Prostate gland (tissue), 2 donors: ENCODE measurements at regions not wholly inside any gene's neighbourhood (a gene's known extent, or its start where the extent isn't known, plus 50 kb on each side); places are given as distances from the start of the nearest gene placed in this dataset.

ENCODE experiments used
- DNase-seq: peaks from one replicate; pipeline ENCODE4 v3.0.0-alpha.2; 2019; ENCODE audit warnings: low spot score
- H3K27ac ChIP-seq, 2 donors: fragments of 200-600 bp; sonication (generic); 2 replicates each; pipeline ENCODE4 v1.5.1; 2017 to 2019
- H3K27me3 ChIP-seq: fragments of 200-600 bp; sonication (generic); replicated peaks from 2 replicates; pipeline ENCODE4 v1.5.1; 2019; ENCODE audit not compliant: insufficient read depth
- H3K36me3 ChIP-seq, 2 donors: fragments of 200-600 bp; sonication (generic); 1 replicate in 1 of 2; 2 replicates in 1 of 2; pipeline versions ENCODE4 v1.5.1 to v1.8.1; 2017 to 2019
- H3K4me1 ChIP-seq: fragments of 200-600 bp; sonication (generic); replicated peaks from 2 replicates; pipeline ENCODE4 v1.5.1; 2019
- H3K4me3 ChIP-seq, 2 donors: fragments of 200-600 bp; sonication (generic); 2 replicates each; pipeline ENCODE4 v1.5.1; 2017 to 2019
- H3K9me3 ChIP-seq: fragments of 200-600 bp; sonication (generic); 2 replicates; pipeline ENCODE4 v1.5.1; 2017
- CTCF ChIP-seq, 4 experiments: fragments of 200-600 bp in 2 of 4; fragments of 450-650 bp in 2 of 4; sonication (generic) in 2 of 4; IDR thresholded peaks; 1 replicate in 3 of 4; 2 replicates in 1 of 4; pipeline ENCODE4 v1.5.1; 2016 to 2019; ENCODE audit warnings: antibody characterized with exemption in 4 of 4, mild to moderate bottlenecking in 2 of 4, moderate library complexity in 2 of 4
- POLR2A ChIP-seq: fragments of 450-650 bp; IDR thresholded peaks from one replicate; pipeline ENCODE4 v1.6.1; 2016; ENCODE audit warnings: antibody characterized with exemption, mild to moderate bottlenecking
- POLR2AphosphoS5 ChIP-seq: sonication (generic); formaldehyde crosslinking; IDR thresholded peaks from one replicate; pipeline ENCODE4 v1.6.1; 2017; ENCODE audit warnings: antibody characterized with exemption
- WGBS: methylation state at CpG from one replicate; pipeline ENCODE4 v1.1.5; 2018; 5-methylcytosine and 5-hydroxymethylcytosine counted together
- intact Hi-C: fragments of 100-400 bp; cut with DNase I; formaldehyde crosslinking; loops from one replicate; pipeline ENCODE4 v1.14.2; 2022

DNA sequence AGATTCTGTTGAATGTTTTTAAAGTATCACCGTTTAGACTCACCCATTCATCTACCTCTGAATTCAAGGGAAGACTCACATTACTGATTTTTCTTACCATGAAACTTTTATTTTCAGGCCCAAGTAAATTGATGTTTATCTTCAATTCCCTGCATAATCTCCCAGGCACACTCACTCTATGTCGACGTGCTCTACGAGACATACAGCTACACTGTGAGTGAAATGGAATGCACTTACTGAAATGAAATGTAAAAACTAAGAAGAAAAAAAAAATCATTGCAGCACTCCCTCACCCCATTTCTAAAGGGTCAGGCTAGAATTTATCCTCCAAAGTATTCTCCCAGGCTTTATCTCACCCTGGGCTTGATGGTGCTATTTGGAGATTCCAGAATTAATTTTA, 987.9 kb downstream of the CCSER2 start:
- intact Hi-C loops: no loop called here
- H3K4me3 ChIP-seq: no peak overlapping the region
- WGBS: 76% methylated on average over 4 of the region's 4 CpGs
- no peaks in the 10 kb centered on the region for H3K9me3 ChIP-seq
- H3K4me1 ChIP-seq: no peaks in the 10 kb centered on the region
- TF ChIP-seq POLR2AphosphoS5 (no peak), CTCF (IDR thresholded peaks at IDR 0.05) (no peak), POLR2A (no peak)
- no peak overlapping the region for H3K27ac ChIP-seq
- H3K36me3 ChIP-seq: no peaks in the 10 kb centered on the region
- DNase-seq: no peak
- H3K27me3 ChIP-seq: no peaks in the 10 kb centered on the region

DNA sequence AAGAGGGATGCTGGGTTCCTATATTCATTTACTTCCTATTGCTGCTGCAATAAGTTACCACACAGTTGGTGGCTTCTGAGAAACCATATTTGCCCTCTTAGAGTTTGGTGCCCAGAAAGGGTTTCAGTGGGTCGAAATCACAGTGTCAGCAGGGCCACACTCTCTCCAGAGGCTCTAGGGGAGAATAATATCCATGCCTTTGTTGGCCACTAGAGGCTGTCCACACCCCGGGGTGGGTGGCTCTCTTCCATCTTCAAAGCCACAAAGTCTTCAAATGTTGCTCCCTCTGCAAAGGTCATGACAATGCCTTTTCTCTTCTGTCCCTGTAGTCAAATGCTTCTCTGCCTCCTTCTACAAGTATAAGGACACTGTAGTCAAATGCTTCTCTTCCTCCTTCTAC, 989.4 kb downstream of the CCSER2 start:
- WGBS: 100% methylated on average over 2 of the region's 2 CpGs
- DNase-seq: no peak
- Histone ChIP-seq H3K36me3 (no peaks in the 10 kb centered on the region), H3K9me3 (no peaks in the 10 kb centered on the region), H3K27me3 (no peaks in the 10 kb centered on the region), H3K4me3 (no peak overlapping the region), H3K27ac (no peak overlapping the region), H3K4me1 (no peaks in the 10 kb centered on the region)
- intact Hi-C loops: no loop called here
- no peak for TF ChIP-seq CTCF (IDR thresholded peaks at IDR 0.05)
- TF ChIP-seq POLR2AphosphoS5: no peak
- TF ChIP-seq POLR2A: no peak

DNA sequence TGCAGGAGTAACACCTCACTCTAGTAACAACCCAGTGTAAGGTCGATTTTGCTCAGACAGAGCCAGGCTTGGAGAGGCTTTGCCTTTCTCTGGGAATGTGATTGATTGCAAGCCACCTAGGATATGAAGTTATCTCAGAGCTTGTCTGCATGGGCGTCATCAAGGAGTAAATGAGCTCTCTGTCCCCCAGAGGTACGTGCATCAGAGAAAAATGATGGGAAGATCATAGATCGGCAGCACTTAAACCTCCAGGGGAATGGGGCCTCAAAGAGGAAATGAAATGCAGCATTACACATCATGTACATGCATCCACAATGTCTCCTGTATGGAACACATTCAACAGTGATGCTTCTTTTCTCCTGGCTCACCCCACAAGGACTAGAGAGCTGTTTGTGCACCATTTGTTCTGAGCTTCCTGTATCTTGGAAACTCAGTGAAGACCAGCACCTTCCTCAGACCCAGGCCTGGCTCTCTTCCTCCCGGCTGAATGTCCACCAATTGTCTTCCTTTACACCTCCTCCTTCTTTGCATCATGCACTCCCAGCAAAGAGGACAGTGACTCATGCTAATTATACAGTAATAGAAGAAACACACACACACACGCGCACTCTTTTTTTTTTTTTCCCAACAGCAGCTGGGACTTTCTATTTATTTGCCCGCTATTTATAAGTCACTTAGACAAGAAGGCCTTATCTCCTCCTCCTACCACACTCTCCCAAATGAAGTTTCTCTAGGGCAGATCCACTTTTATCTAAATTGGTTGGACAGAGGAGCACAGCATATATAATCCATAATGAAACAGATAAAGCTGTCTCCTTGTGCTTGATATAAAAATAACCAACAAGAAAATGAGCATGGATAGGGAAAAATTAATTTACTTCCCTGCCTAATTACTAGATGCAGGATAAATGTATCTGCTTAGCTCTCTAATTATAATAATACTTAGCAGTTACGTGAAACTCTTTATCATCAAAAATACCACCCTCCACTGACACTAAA, 990.7 kb downstream of the CCSER2 start:
- intact Hi-C loops: no loop called here
- Histone ChIP-seq H3K27ac (no peak overlapping the region), H3K4me3 (no peak overlapping the region), H3K27me3 (no peaks in the 10 kb centered on the region), H3K36me3 (no peaks in the 10 kb centered on the region), H3K9me3 (no peaks in the 10 kb centered on the region), H3K4me1 (no peaks in the 10 kb centered on the region)
- DNase-seq: no peak
- 63% methylated on average over 9 of the region's 9 CpGs for WGBS
- no peak for TF ChIP-seq POLR2AphosphoS5
- no peak for TF ChIP-seq CTCF (IDR thresholded peaks at IDR 0.05)
- no peak for TF ChIP-seq POLR2A

- Histone ChIP-seq H3K27me3 (no peaks in the 10 kb centered on the region), H3K27ac (no peak overlapping the region), H3K4me1 (no peaks in the 10 kb centered on the region), H3K9me3 (no peaks in the 10 kb centered on the region), H3K4me3 (no peak overlapping the region), H3K36me3 (no peaks in the 10 kb centered on the region)
- no peak for DNase-seq
- WGBS: 43% methylated on average over 3 of the region's 3 CpGs
- no peak for TF ChIP-seq CTCF (IDR thresholded peaks at IDR 0.05)
- TF ChIP-seq POLR2AphosphoS5: no peak
- intact Hi-C loops: no loop called here
These were observed 991.4 kb downstream of the CCSER2 start for GRCh38 chr10:85319826-85320225.

DNA sequence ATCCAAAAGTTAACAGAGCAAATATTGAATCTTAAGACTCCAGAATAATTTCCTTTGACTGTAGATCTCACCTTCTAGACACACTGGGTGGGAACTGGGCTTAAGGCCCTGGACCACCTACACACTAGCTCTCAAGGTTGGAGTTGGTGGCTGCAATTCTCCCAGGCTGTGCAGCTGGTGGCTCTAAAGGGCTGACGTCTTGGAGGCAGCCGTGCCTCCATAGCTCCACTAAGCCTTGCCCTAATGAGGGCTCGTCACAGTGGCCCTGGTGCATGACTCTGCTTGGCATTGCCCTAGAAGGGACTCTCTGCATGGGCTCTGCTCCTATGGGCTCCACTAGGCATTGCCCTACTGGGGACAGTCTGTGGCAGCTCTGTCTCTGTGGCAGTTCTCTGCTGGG, 1005.2 kb downstream of the CCSER2 start:
- Histone ChIP-seq H3K36me3 (no peaks in the 10 kb centered on the region), H3K4me1 (no peaks in the 10 kb centered on the region), H3K4me3 (no peak overlapping the region), H3K27me3 (no peaks in the 10 kb centered on the region), H3K9me3 (no peaks in the 10 kb centered on the region), H3K27ac (no peak overlapping the region)
- intact Hi-C loops: no loop called here
- TF ChIP-seq POLR2AphosphoS5: no peak
- TF ChIP-seq POLR2A: no peak
- TF ChIP-seq CTCF (IDR thresholded peaks at IDR 0.05): no peak
- no peak for DNase-seq
- 98% methylated on average over 3 of the region's 3 CpGs for WGBS
